ENCODE measurements at regions not wholly inside any gene's neighbourhood (a gene's known extent, or its start where the extent isn't known, plus 50 kb on each side); places are given as distances from the start of the nearest gene placed in this dataset.
A peak's percentile ranks its signal among the peaks of the same experiment; 100 is the strongest.
"Not testable (repeated sequence)": the region's sequence is repeated elsewhere in the genome, so short reads cannot be mapped to it uniquely, and the experiment has no call there.

- DNase-seq: not testable (repeated sequence)
Measured at GRCh38 chr1:149841597-149842238, 57.6 kb upstream of the BOLA1 start.

GRCh38 chr1:149842458-149843064, 56.8 kb upstream of the BOLA1 start:
- DNase-seq: not testable (repeated sequence)

GRCh38 chr1:149843431-149844041, 55.8 kb upstream of the BOLA1 start:
- DNase-seq: peak; percentile 68 to 82

GRCh38 chr1:149844101-149844500, 55.3 kb upstream of the BOLA1 start:
- DNase-seq: peak in 1 of 2 experiments; percentile 61

GRCh38 chr1:149844650-149845255, 54.6 kb upstream of the BOLA1 start:
- DNase-seq: no peak

GRCh38 chr1:149845416-149845815, 54.0 kb upstream of the BOLA1 start:
- DNase-seq: no peak

GRCh38 chr1:149846042-149846441, 53.3 kb upstream of the BOLA1 start:
- no peak for DNase-seq

GRCh38 chr1:149846593-149847466, 52.5 kb upstream of the BOLA1 start:
- no peak for DNase-seq

- DNase-seq: peak; percentile 63
Measured at GRCh38 chr1:149848340-149849110, 50.8 kb upstream of the BOLA1 start.

- peak; percentile 30 to 55 for DNase-seq
Measured at GRCh38 chr1:149849111-149849946, 50.0 kb upstream of the BOLA1 start.

All from NCI-H526 (cell line).